ENCODE measurements at regions not wholly inside any gene's neighbourhood (a gene's known extent, or its start where the extent isn't known, plus 50 kb on each side); places are given as distances from the start of the nearest gene placed in this dataset.

GRCh38 chr6:164554700-164555476, 754.5 kb downstream of the C6orf118 start:
- H3K4me3 ChIP-seq (ENCODE audit: low read length), result no peak overlapping the region
- DNase-seq (ENCODE audit: low read depth, low spot score), result no peak

GRCh38 chr6:164554226-164554625, 755.2 kb downstream of the C6orf118 start:
- no peak overlapping the region for H3K4me3 ChIP-seq (ENCODE audit: low read length)
- DNase-seq (ENCODE audit: low read depth, low spot score), result no peak

- no peak for DNase-seq (ENCODE audit: low read depth, low spot score)
Measured at GRCh38 chr6:164551706-164552105, 757.7 kb downstream of the C6orf118 start.

GRCh38 chr6:164547076-164547475, 762.3 kb downstream of the C6orf118 start:
- no peak for DNase-seq (ENCODE audit: low read depth, low spot score)
- H3K4me3 ChIP-seq (ENCODE audit: low read length), result no peak overlapping the region

More at GRCh38 chr6:164551706-164552105, 757.7 kb downstream of the C6orf118 start:
- no peak overlapping the region for H3K4me3 ChIP-seq (ENCODE audit: low read length)

GRCh38 chr6:164546263-164546662, 763.1 kb downstream of the C6orf118 start:
- DNase-seq (ENCODE audit: low read depth, low spot score), result no peak
- H3K4me3 ChIP-seq (ENCODE audit: low read length), result no peak overlapping the region

GRCh38 chr6:164534070-164534766, 775.2 kb downstream of the C6orf118 start:
- no peak for DNase-seq (ENCODE audit: low read depth, low spot score)
- no peak overlapping the region for H3K4me3 ChIP-seq (ENCODE audit: low read length)

- no peak for DNase-seq (ENCODE audit: low read depth, low spot score)
- H3K4me3 ChIP-seq (ENCODE audit: low read length), result no peak overlapping the region
Measured at GRCh38 chr6:164533045-164533362, 776.4 kb downstream of the C6orf118 start.

- DNase-seq (ENCODE audit: low read depth, low spot score), result no peak
- H3K4me3 ChIP-seq (ENCODE audit: low read length), result no peak overlapping the region
Measured at GRCh38 chr6:164532198-164533044, 777.0 kb downstream of the C6orf118 start.

GRCh38 chr6:164531736-164532135, 777.7 kb downstream of the C6orf118 start:
- H3K4me3 ChIP-seq (ENCODE audit: low read length), result no peak overlapping the region
- DNase-seq (ENCODE audit: low read depth, low spot score), result no peak

- no peak overlapping the region for H3K4me3 ChIP-seq (ENCODE audit: low read length)
- no peak for DNase-seq (ENCODE audit: low read depth, low spot score)
Measured at GRCh38 chr6:164528539-164528938, 780.9 kb downstream of the C6orf118 start.

- no peak for DNase-seq (ENCODE audit: low read depth, low spot score)
- H3K4me3 ChIP-seq (ENCODE audit: low read length), result no peak overlapping the region
Measured at GRCh38 chr6:164523087-164523654, 786.2 kb downstream of the C6orf118 start.

- H3K4me3 ChIP-seq (ENCODE audit: low read length), result no peak overlapping the region
- no peak for DNase-seq (ENCODE audit: low read depth, low spot score)
Measured at GRCh38 chr6:164520916-164521315, 788.5 kb downstream of the C6orf118 start.

GRCh38 chr6:164507206-164507940, 802.0 kb downstream of the C6orf118 start:
- DNase-seq (ENCODE audit: low read depth, low spot score), result no peak
- H3K4me3 ChIP-seq (ENCODE audit: low read length), result no peak overlapping the region

- H3K4me3 ChIP-seq (ENCODE audit: low read length), result no peak overlapping the region
- no peak for DNase-seq (ENCODE audit: low read depth, low spot score)
Measured at GRCh38 chr6:164505425-164505824, 804.0 kb downstream of the C6orf118 start.

- DNase-seq (ENCODE audit: low read depth, low spot score), result no peak
- no peak overlapping the region for H3K4me3 ChIP-seq (ENCODE audit: low read length)
Measured at GRCh38 chr6:164502833-164503232, 806.6 kb downstream of the C6orf118 start.

- H3K4me3 ChIP-seq (ENCODE audit: low read length), result no peak overlapping the region
- no peak for DNase-seq (ENCODE audit: low read depth, low spot score)
Measured at GRCh38 chr6:164495882-164496495, 813.4 kb downstream of the C6orf118 start.

GRCh38 chr6:164478426-164478825, 831.0 kb downstream of the C6orf118 start:
- DNase-seq (ENCODE audit: low read depth, low spot score), result no peak
- H3K4me3 ChIP-seq (ENCODE audit: low read length), result no peak overlapping the region

- DNase-seq (ENCODE audit: low read depth, low spot score), result no peak
- no peak overlapping the region for H3K4me3 ChIP-seq (ENCODE audit: low read length)
Measured at GRCh38 chr6:164477790-164478189, 831.6 kb downstream of the C6orf118 start.

GRCh38 chr6:164477101-164477500, 832.3 kb downstream of the C6orf118 start:
- H3K4me3 ChIP-seq (ENCODE audit: low read length), result no peak overlapping the region
- no peak for DNase-seq (ENCODE audit: low read depth, low spot score)
